GM19025 (cell line): ENCODE measurements at regions not wholly inside any gene's neighbourhood (a gene's known extent, or its start where the extent isn't known, plus 50 kb on each side); places are given as distances from the start of the nearest gene placed in this dataset.

Experiments
- ATAC-seq: cut with Tn5 transposase; IDR thresholded peaks from one replicate; pipeline ENCODE4 v1.9.1; 2021; ENCODE audit warnings: mild to moderate bottlenecking, low read depth, moderate library complexity; ENCODE audit not compliant: unreplicated experiment

- no peak for ATAC-seq
Measured at GRCh38 chr2:44116319-44116718, 52.4 kb upstream of the PPM1B start.

GRCh38 chr2:44118257-44118656, 50.4 kb upstream of the PPM1B start:
- no peak for ATAC-seq
